ENCODE measurements at regions not wholly inside any gene's neighbourhood (a gene's known extent, or its start where the extent isn't known, plus 50 kb on each side); places are given as distances from the start of the nearest gene placed in this dataset.

GRCh38 chr2:219969508-219969907 is 342.1 kb downstream of the SLC4A3 start:
- ATAC-seq (no peak), DNase-seq (ENCODE audit: extremely low read depth in 1 of 4, low spot score in 3 of 4) (no peak), FAIRE-seq (no peak)
- H3K4me3 ChIP-seq: no peak overlapping the region
- H3K4me1 ChIP-seq (replicated peaks in 1 of 2; ENCODE audit: control insufficient read depth in 2 of 2, insufficient read depth in 2 of 2, low read length in 2 of 2): no peaks in the 10 kb centered on the region
- in situ Hi-C loops (cut with MboI): no loop called here
- no peak overlapping the region for H2AFZ ChIP-seq (ENCODE audit: low read depth, low read length)
- no TSS peak for BruUV-seq (replicated peaks)
- H3K27ac ChIP-seq (ENCODE audit: extremely low read depth, low read depth, low read length): no peak overlapping the region
- no peaks in the 10 kb centered on the region for H3K79me2 ChIP-seq (ENCODE audit: control insufficient read depth, insufficient read depth, low read length)
- H3K27me3 ChIP-seq (ENCODE audit: control insufficient read depth in 2 of 2, insufficient read depth in 2 of 2, low read length in 2 of 2): no peaks in the 10 kb centered on the region
- H3K9ac ChIP-seq (ENCODE audit: insufficient read depth in 1 of 2, low read depth in 2 of 2, low read length in 2 of 2): no peak overlapping the region
- no peak overlapping the region for H3K4me2 ChIP-seq (ENCODE audit: insufficient read depth, low read length)
- WGBS (ENCODE audit: insufficient coverage, low coverage, missing lambda C conversion rate): 2% methylated on average over 4 of the region's 4 CpGs
- no peaks in the 10 kb centered on the region for H3K9me1 ChIP-seq (ENCODE audit: control insufficient read depth, insufficient read depth, low read length)
- H3K36me3 ChIP-seq (ENCODE audit: control insufficient read depth, insufficient read depth, low read length): no peaks in the 10 kb centered on the region
- intact Hi-C loops (cut with micrococcal nuclease): no loop called here
- CTCF ChIA-PET (ENCODE audit: low intra/inter-chr PET ratio): no interaction called here
- no peaks in the 10 kb centered on the region for H4K20me1 ChIP-seq (replicated peaks; ENCODE audit: control insufficient read depth, insufficient read depth, low read length)
- TF ChIP-seq, protein P1, sequence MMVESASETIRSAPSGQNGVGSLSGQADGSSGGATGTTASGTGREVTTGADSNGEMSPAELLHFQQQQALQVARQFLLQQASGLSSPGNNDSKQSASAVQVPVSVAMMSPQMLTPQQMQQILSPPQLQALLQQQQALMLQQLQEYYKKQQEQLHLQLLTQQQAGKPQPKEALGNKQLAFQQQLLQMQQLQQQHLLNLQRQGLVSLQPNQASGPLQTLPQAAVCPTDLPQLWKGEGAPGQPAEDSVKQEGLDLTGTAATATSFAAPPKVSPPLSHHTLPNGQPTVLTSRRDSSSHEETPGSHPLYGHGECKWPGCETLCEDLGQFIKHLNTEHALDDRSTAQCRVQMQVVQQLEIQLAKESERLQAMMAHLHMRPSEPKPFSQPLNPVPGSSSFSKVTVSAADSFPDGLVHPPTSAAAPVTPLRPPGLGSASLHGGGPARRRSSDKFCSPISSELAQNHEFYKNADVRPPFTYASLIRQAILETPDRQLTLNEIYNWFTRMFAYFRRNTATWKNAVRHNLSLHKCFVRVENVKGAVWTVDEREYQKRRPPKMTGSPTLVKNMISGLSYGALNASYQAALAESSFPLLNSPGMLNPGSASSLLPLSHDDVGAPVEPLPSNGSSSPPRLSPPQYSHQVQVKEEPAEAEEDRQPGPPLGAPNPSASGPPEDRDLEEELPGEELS (CRISPR knock-in tag; IDR thresholded peaks at IDR 0.05; ENCODE audit: borderline replicate concordance): no peak
- TF ChIP-seq NFYB (IDR thresholded peaks at IDR 0.05; ENCODE audit: extremely low read depth, insufficient read length) (no peak), NR2C1 (IDR thresholded peaks at IDR 0.05) (no peak), NR2C1 (tag; IDR thresholded peaks at IDR 0.05) (no peak), HDAC2 (IDR thresholded peaks at IDR 0.05) (no peak)
- POLR2A ChIA-PET: no interaction called here
- no peaks in the 10 kb centered on the region for H3K9me3 ChIP-seq (replicated peaks; ENCODE audit: control insufficient read depth, insufficient read depth, low read depth, low read length)

DNA sequence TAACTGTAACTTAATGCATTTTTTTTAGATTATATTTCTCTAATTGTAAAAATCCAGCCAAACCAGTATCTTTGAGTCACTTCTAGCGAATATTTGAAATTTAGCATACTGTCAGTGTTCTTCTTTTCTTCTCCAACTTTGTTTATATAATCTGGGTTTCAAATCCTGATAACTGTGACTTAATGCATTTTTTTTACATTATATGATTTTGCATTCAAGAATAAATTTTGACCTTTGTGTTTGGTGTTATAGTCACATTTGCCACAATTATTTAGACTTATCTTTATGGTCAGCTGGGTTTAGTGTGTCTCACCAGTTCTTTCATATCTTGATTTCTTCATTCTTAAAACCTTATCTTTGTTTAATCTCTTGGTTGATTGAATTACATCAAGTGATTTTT is 345.7 kb downstream of the SLC4A3 start:
- no peak overlapping the region for H3K27ac ChIP-seq (ENCODE audit: extremely low read depth, low read depth, low read length)
- no peaks in the 10 kb centered on the region for H3K9me1 ChIP-seq (ENCODE audit: control insufficient read depth, insufficient read depth, low read length)
- no peak overlapping the region for H3K4me2 ChIP-seq (ENCODE audit: insufficient read depth, low read length)
- BruUV-seq (replicated peaks): no TSS peak
- H3K36me3 ChIP-seq (ENCODE audit: control insufficient read depth, insufficient read depth, low read length): no peaks in the 10 kb centered on the region
- no peaks in the 10 kb centered on the region for H3K4me1 ChIP-seq (replicated peaks in 1 of 2; ENCODE audit: control insufficient read depth in 2 of 2, insufficient read depth in 2 of 2, low read length in 2 of 2)
- no peak overlapping the region for H3K4me3 ChIP-seq
- CTCF ChIA-PET (ENCODE audit: low intra/inter-chr PET ratio): no interaction called here
- no peaks in the 10 kb centered on the region for H3K27me3 ChIP-seq (ENCODE audit: control insufficient read depth in 2 of 2, insufficient read depth in 2 of 2, low read length in 2 of 2)
- DNase-seq (ENCODE audit: extremely low read depth in 1 of 4, low spot score in 3 of 4): no peak
- no peak overlapping the region for H2AFZ ChIP-seq (ENCODE audit: low read depth, low read length)
- H3K9me3 ChIP-seq (replicated peaks; ENCODE audit: control insufficient read depth, insufficient read depth, low read depth, low read length): no peaks in the 10 kb centered on the region
- no peak for FAIRE-seq
- in situ Hi-C loops (cut with MboI): no loop called here
- no peaks in the 10 kb centered on the region for H4K20me1 ChIP-seq (replicated peaks; ENCODE audit: control insufficient read depth, insufficient read depth, low read length)
- H3K79me2 ChIP-seq (ENCODE audit: control insufficient read depth, insufficient read depth, low read length): no peaks in the 10 kb centered on the region
- POLR2A ChIA-PET: no interaction called here
- ATAC-seq: no peak
- no peak overlapping the region for H3K9ac ChIP-seq (ENCODE audit: insufficient read depth in 1 of 2, low read depth in 2 of 2, low read length in 2 of 2)
- 0% methylated on average over 1 of the region's 1 CpG for WGBS (ENCODE audit: insufficient coverage, low coverage, missing lambda C conversion rate)
- intact Hi-C loops (cut with micrococcal nuclease): no loop called here
- no peak for TF ChIP-seq ASH1L (IDR thresholded peaks at IDR 0.05; ENCODE audit: borderline replicate concordance, low read depth, partially characterized antibody)
- TF ChIP-seq ETV5 (CRISPR knock-in tag; IDR thresholded peaks at IDR 0.05; ENCODE audit: low read depth): no peak
- no peak for TF ChIP-seq KHSRP (IDR thresholded peaks at IDR 0.05)
- TF ChIP-seq MCM3 (IDR thresholded peaks at IDR 0.05): no peak
- TF ChIP-seq RBM15 (IDR thresholded peaks at IDR 0.05; ENCODE audit: insufficient read depth, low read length): no peak
- TF ChIP-seq ZNF511 (CRISPR knock-in tag; IDR thresholded peaks at IDR 0.05): no peak
- TF ChIP-seq ZNF23 (CRISPR knock-in tag; IDR thresholded peaks at IDR 0.05): no peak
- TF ChIP-seq TOE1 (IDR thresholded peaks at IDR 0.05; ENCODE audit: borderline replicate concordance): no peak
- TF ChIP-seq TOE1 (CRISPR knock-in tag; IDR thresholded peaks at IDR 0.05; ENCODE audit: borderline replicate concordance, low read depth): no peak
- no peak for TF ChIP-seq TAL1 (IDR thresholded peaks at IDR 0.05)

Measured in K562 (cell line).